WTC11 (cell line): ENCODE measurements at regions not wholly inside any gene's neighbourhood (a gene's known extent, or its start where the extent isn't known, plus 50 kb on each side); places are given as distances from the start of the nearest gene placed in this dataset.

Source experiments
- ATAC-seq: fragments of 200-7000 bp; cut with Tn5 transposase; 2 replicates; pipeline ENCODE4 v1.10.0; 2021; ENCODE audit warnings: mild to moderate bottlenecking, moderate library complexity
- CTCF ChIA-PET: fragments of 300-600 bp; sonication (Branson Sonifier 250); formaldehyde crosslinking; loops from one replicate; lab custom pipeline; 2021; ENCODE audit warnings: antibody characterized with exemption; lab: Charles Lee
- POLR2A ChIA-PET: fragments of 350-600 bp; sonication (Branson Sonifier 250); formaldehyde crosslinking; loops from one replicate; lab custom pipeline; 2021; ENCODE audit warnings: antibody characterized with exemption; lab: Charles Lee
- DNase-seq: peaks from one replicate; pipeline ENCODE4 v3.0.0; 2021; ENCODE audit warnings: low spot score
- H3K27ac Mint-ChIP-seq: 2 replicates; pipeline ENCODE4 v1.8.0; 2021; ENCODE audit warnings: mixed read lengths
- H3K27me3 Mint-ChIP-seq: 2 replicates; pipeline ENCODE4 v1.8.0; 2021; ENCODE audit warnings: low read depth, mild to moderate bottlenecking, moderate library complexity, mixed read lengths
- H3K36me3 Mint-ChIP-seq: 2 replicates; pipeline ENCODE4 v1.8.0; 2021; ENCODE audit warnings: mixed read lengths
- H3K4me1 Mint-ChIP-seq: 2 replicates; pipeline ENCODE4 v1.8.0; 2022; ENCODE audit warnings: mixed read lengths
- H3K4me3 Mint-ChIP-seq: 2 replicates; pipeline ENCODE4 v1.8.0; 2021; ENCODE audit warnings: mild to moderate bottlenecking, moderate library complexity, mixed read lengths
- H3K9me3 Mint-ChIP-seq: 2 replicates; pipeline ENCODE4 v1.8.0; 2021; ENCODE audit warnings: mixed read lengths
- EMX1 ChIP-seq: fragments of 250-450 bp; sonication (Bioruptor Pico); IDR thresholded peaks from 2 replicates; pipeline ENCODE4 v1.8.0; 2021; ENCODE audit warnings: mild to moderate bottlenecking
- ETV6 ChIP-seq: sonication (generic); formaldehyde crosslinking; IDR thresholded peaks from 2 replicates; pipeline ENCODE4 v1.8.1; 2022; ENCODE audit warnings: mild to moderate bottlenecking, missing genetic modification reagents
- FOXK1 ChIP-seq: sonication (generic); formaldehyde crosslinking; IDR thresholded peaks from 2 replicates; pipeline ENCODE4 v1.8.0; 2022; ENCODE audit warnings: mild to moderate bottlenecking, moderate library complexity, missing genetic modification reagents
- MXD4 ChIP-seq: fragments of 250-450 bp; sonication (Bioruptor Pico); IDR thresholded peaks from 2 replicates; pipeline ENCODE4 v1.8.0; 2021; ENCODE audit warnings: mild to moderate bottlenecking, moderate library complexity, borderline replicate concordance
- NFATC4 ChIP-seq: fragments of 250-450 bp; sonication (Bioruptor Pico); IDR thresholded peaks from 2 replicates; pipeline ENCODE4 v1.9.0; 2021; ENCODE audit warnings: mild to moderate bottlenecking
- NR1H2 ChIP-seq: sonication (generic); formaldehyde crosslinking; IDR thresholded peaks from 2 replicates; pipeline ENCODE4 v1.9.0; 2021; ENCODE audit warnings: mild to moderate bottlenecking, moderate library complexity, missing genetic modification reagents
- NR3C1 ChIP-seq: sonication (generic); formaldehyde crosslinking; conservative IDR thresholded peaks from 2 replicates; pipeline ENCODE4 v1.8.1; 2023; ENCODE audit warnings: low read depth, mild to moderate bottlenecking, missing genetic modification reagents
- OVOL2 ChIP-seq: fragments of 250-450 bp; sonication (Bioruptor Pico); IDR thresholded peaks from 2 replicates; pipeline ENCODE4 v1.9.0; 2021; ENCODE audit warnings: mild to moderate bottlenecking, borderline replicate concordance
- PRRX2 ChIP-seq: fragments of 250-450 bp; sonication (Bioruptor Pico); IDR thresholded peaks from 2 replicates; pipeline ENCODE4 v1.8.0; 2021; ENCODE audit warnings: mild to moderate bottlenecking
- SOX15 ChIP-seq: fragments of 250-450 bp; sonication (Bioruptor Pico); IDR thresholded peaks from 2 replicates; pipeline ENCODE4 v1.9.0; 2021; ENCODE audit warnings: mild to moderate bottlenecking
- TEAD4 ChIP-seq: sonication (generic); formaldehyde crosslinking; IDR thresholded peaks from 2 replicates; pipeline ENCODE4 v1.8.0; 2022; ENCODE audit warnings: mild to moderate bottlenecking, missing genetic modification reagents
- TP53 ChIP-seq: sonication (generic); formaldehyde crosslinking; IDR thresholded peaks from 2 replicates; pipeline ENCODE4 v1.8.1; 2023; ENCODE audit warnings: mild to moderate bottlenecking, missing genetic modification reagents
- ZNF138 ChIP-seq: sonication (generic); formaldehyde crosslinking; conservative IDR thresholded peaks from 2 replicates; pipeline ENCODE4 v1.8.1; 2022; ENCODE audit warnings: mild to moderate bottlenecking, moderate library complexity, missing genetic modification reagents
- ZNF232 ChIP-seq: sonication (generic); formaldehyde crosslinking; IDR thresholded peaks from 2 replicates; pipeline ENCODE4 v1.8.0; 2022; ENCODE audit warnings: mild to moderate bottlenecking, missing genetic modification reagents
- ZNF317 ChIP-seq: sonication (generic); formaldehyde crosslinking; IDR thresholded peaks from 2 replicates; pipeline ENCODE4 v1.8.1; 2023; ENCODE audit warnings: low read depth, mild to moderate bottlenecking, moderate library complexity, missing genetic modification reagents, borderline replicate concordance
- ZNF512 ChIP-seq: sonication (generic); formaldehyde crosslinking; IDR thresholded peaks from 2 replicates; pipeline ENCODE4 v1.8.1; 2022; ENCODE audit warnings: missing genetic modification reagents, borderline replicate concordance
- ZNF671 ChIP-seq: fragments of 250-450 bp; sonication (Bioruptor Pico); IDR thresholded peaks from 2 replicates; pipeline ENCODE4 v1.8.0; 2021; ENCODE audit warnings: mild to moderate bottlenecking
- TF ChIP-seq, protein P1 (sequence below): sonication (generic); formaldehyde crosslinking; IDR thresholded peaks from 2 replicates; pipeline ENCODE4 v1.8.1; 2022; ENCODE audit warnings: low read depth, mild to moderate bottlenecking, moderate library complexity, missing genetic modification reagents, borderline replicate concordance
- TF ChIP-seq, protein P2 (sequence below): sonication (generic); formaldehyde crosslinking; IDR thresholded peaks from 2 replicates; pipeline ENCODE4 v1.8.0; 2022; ENCODE audit warnings: mild to moderate bottlenecking, missing genetic modification reagents
- TF ChIP-seq, protein P3 (sequence below): sonication (generic); formaldehyde crosslinking; IDR thresholded peaks from 2 replicates; pipeline ENCODE4 v1.8.1; 2022; ENCODE audit warnings: mild to moderate bottlenecking, moderate library complexity, missing genetic modification reagents
- TF ChIP-seq, protein P4 (sequence below): sonication (generic); formaldehyde crosslinking; IDR thresholded peaks from 2 replicates; pipeline ENCODE4 v1.8.1; 2023; ENCODE audit warnings: mild to moderate bottlenecking, missing genetic modification reagents

DNA sequence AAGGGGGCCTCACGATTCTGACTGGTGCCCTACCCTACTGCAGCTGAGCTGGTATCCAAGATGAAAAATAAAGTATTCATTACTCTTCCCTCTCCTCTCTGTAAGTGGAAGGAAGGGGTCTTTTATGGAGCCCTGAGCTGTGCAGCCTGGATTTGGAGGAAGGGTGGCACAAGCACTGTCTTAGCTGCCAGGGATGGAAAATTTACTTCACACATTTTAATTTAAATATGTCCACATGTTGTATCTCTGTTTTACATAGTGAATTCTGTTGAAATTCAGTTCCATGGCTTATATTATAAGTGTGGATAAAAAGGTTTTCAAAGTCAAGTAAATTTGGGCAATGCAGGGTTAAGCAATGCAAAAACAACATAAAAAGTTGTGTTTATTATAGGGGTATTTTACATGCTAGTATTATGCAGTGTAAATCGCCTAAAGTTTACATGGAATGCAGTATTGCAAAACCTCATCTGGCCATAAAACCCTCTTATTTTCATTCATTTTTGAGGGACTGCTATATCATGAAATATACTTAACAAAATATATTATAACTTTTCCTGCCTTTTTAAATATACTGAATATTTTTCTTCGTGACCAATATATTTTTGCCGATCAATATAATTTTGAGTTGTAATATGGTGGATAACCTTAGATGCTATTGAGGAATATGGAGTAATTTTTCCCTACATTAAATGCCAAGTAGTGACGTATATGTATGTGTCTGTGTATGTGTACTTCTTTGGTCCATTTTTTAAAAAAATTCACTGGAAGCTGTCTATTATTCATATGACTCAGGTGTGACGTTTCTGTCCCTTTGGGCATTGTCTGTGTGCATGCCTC is 333.9 kb upstream of the CYRIA start (continued):
- no peak for TF ChIP-seq TEAD4 (CRISPR knock-in tag)
- TF ChIP-seq NR3C1, result no peak
- TF ChIP-seq MXD4, result no peak
- TF ChIP-seq, protein P1, sequence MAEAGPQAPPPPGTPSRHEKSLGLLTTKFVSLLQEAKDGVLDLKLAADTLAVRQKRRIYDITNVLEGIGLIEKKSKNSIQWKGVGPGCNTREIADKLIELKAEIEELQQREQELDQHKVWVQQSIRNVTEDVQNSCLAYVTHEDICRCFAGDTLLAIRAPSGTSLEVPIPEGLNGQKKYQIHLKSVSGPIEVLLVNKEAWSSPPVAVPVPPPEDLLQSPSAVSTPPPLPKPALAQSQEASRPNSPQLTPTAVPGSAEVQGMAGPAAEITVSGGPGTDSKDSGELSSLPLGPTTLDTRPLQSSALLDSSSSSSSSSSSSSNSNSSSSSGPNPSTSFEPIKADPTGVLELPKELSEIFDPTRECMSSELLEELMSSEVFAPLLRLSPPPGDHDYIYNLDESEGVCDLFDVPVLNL (CRISPR knock-in tag), result no peak
- no peak for TF ChIP-seq ZNF138 (CRISPR knock-in tag)
- no peak for TF ChIP-seq ZNF512 (CRISPR knock-in tag)
- TF ChIP-seq, protein P2, sequence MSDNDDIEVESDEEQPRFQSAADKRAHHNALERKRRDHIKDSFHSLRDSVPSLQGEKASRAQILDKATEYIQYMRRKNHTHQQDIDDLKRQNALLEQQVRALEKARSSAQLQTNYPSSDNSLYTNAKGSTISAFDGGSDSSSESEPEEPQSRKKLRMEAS (CRISPR knock-in tag), result no peak
- TF ChIP-seq, all 79 proteins: peak for 0

DNA sequence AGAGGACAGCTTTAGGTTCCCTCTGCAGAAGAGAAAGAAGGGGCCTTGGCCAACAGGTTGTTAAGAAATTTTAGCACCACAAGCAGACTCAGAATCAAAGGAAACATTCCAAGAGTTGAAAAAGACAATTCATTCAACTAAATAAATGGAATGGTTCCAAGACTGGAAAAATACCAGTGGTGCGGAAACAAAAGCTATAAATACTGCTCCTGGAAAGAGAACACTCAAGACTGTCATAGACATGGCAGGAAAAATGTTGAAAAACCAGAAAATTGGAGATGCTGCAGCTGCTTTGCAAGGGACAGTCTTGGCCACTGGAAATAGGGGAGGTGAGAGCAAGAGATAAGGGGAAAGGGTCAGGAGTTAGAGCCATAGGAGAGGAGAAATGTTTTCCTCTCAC is 312.7 kb upstream of the CYRIA start:
- POLR2A ChIA-PET, result no interaction called here
- no peak for ATAC-seq
- CTCF ChIA-PET, result no interaction called here
- DNase-seq, result no peak
- no peaks in the 10 kb centered on the region for H3K4me1 Mint-ChIP-seq
- TF ChIP-seq FOXK1 (CRISPR knock-in tag) (no peak), ETV6 (no peak), PRRX2 (no peak), TP53 (CRISPR knock-in tag) (no peak), NFATC4 (CRISPR knock-in tag) (no peak), ZNF232 (CRISPR knock-in tag) (no peak), OVOL2 (CRISPR knock-in tag) (no peak), SOX15 (no peak), ZNF317 (CRISPR knock-in tag) (no peak), ZNF138 (CRISPR knock-in tag) (no peak)
- TF ChIP-seq, protein P3, sequence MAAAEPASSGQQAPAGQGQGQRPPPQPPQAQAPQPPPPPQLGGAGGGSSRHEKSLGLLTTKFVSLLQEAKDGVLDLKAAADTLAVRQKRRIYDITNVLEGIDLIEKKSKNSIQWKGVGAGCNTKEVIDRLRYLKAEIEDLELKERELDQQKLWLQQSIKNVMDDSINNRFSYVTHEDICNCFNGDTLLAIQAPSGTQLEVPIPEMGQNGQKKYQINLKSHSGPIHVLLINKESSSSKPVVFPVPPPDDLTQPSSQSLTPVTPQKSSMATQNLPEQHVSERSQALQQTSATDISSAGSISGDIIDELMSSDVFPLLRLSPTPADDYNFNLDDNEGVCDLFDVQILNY (CRISPR knock-in tag), result no peak
- TF ChIP-seq, protein P2 (CRISPR knock-in tag), result no peak
- TF ChIP-seq, protein P4, sequence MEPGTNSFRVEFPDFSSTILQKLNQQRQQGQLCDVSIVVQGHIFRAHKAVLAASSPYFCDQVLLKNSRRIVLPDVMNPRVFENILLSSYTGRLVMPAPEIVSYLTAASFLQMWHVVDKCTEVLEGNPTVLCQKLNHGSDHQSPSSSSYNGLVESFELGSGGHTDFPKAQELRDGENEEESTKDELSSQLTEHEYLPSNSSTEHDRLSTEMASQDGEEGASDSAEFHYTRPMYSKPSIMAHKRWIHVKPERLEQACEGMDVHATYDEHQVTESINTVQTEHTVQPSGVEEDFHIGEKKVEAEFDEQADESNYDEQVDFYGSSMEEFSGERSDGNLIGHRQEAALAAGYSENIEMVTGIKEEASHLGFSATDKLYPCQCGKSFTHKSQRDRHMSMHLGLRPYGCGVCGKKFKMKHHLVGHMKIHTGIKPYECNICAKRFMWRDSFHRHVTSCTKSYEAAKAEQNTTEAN (CRISPR knock-in tag), result no peak
- TF ChIP-seq, all 79 proteins: peak for 0
- Mint-ChIP-seq H3K27ac (no peak overlapping the region), H3K27me3 (no peaks in the 10 kb centered on the region), H3K9me3 (no peaks in the 10 kb centered on the region), H3K4me3 (no peak overlapping the region), H3K36me3 (no peaks in the 10 kb centered on the region)

- DNase-seq (no peak), ATAC-seq (no peak)
- POLR2A ChIA-PET, result no interaction called here
- Mint-ChIP-seq H3K27me3 (no peaks in the 10 kb centered on the region), H3K9me3 (no peaks in the 10 kb centered on the region), H3K27ac (no peak overlapping the region), H3K36me3 (no peaks in the 10 kb centered on the region), H3K4me3 (no peak overlapping the region), H3K4me1 (peaks cover 7% of the 10 kb centered on the region; the same call in 1 of the 2 replicates)
- CTCF ChIA-PET, result no interaction called here
- TF ChIP-seq ZNF671, result no peak
- no peak for TF ChIP-seq NR1H2 (CRISPR knock-in tag)
- TF ChIP-seq ZNF138 (CRISPR knock-in tag), result no peak
- no peak for TF ChIP-seq EMX1 (CRISPR knock-in tag)
- TF ChIP-seq, protein P1 (CRISPR knock-in tag), result no peak
- TF ChIP-seq MXD4, result no peak
- no peak for TF ChIP-seq NFATC4 (CRISPR knock-in tag)
Observed at GRCh38 chr2:16974688-16975087, 309.1 kb upstream of the CYRIA start.
